ENCODE measurements at regions not wholly inside any gene's neighbourhood (a gene's known extent, or its start where the extent isn't known, plus 50 kb on each side); places are given as distances from the start of the nearest gene placed in this dataset.

DNA sequence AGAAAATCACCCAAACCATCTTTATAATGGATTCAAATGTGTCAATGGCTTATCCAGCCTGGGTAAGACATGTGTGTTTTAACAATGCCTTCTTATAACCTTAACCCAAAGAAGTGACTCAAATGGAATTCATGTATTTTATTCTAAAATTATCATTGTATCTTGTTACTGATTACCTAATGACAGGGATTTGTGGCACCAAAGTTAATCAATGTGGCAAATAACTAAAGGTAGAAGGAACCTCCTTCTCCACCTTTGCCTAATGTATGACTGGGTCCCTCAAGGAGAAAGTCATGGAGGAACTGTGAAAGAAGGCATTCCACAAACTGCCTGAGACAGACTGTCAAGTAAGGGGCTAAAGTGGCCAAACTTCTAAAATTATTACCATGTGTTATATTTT is 84.4 kb upstream of the ITGA1 start:
- intact Hi-C loops (cut with micrococcal nuclease), result loop anchor here (10.0 kb wide), 1 partner anchor 81 kb away; the partner anchor contains the start of genes ITGA1 and PELO
- DNase-seq, result no peak
- ATAC-seq, result no peak

DNA sequence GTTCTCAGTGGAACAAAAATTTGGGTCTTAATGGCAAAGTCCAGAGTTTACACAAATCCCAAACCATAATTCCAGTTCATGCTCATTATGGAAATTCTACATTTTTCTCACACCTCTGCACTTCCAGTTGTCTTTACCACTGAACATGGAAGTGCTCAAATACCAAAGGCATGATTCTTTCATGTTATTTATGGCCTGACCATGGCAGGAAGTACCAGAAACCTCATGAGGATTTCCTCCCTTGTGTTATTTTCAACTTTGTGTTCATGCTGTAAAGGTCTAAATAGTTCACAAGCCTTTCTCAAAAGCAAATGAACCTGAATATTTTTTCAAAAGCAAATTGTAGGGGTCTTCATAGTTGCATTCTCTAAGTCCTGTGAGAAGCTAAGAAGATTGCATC is 82.0 kb upstream of the ITGA1 start:
- ATAC-seq (no peak), DNase-seq (no peak)
- intact Hi-C loops (cut with micrococcal nuclease), result loop anchor here (10.0 kb wide), 1 partner anchor 79 kb away; the partner anchor contains the start of genes ITGA1 and PELO

DNA sequence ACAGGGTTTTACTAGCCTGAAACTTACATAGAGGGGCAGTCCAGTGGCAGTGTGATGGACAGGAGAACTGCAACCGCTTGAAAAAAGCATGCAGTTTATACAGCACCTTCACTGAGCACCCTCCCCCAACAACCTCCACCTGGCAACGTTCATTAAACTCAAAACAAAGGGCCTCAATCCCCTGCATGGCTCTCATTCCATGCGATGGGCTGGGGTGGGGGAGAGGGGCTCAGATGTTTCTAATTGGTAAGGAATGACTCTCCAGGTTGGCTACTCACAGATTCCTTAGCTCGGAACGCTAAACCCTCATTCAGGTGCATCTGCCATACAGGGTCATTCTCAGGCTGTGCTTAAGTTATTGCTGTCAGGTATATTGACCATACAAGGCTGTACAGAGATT is 80.9 kb upstream of the ITGA1 start:
- no peak for ATAC-seq
- intact Hi-C loops (cut with micrococcal nuclease), result loop anchor here (10.0 kb wide), 1 partner anchor 78 kb away; the partner anchor contains the start of genes ITGA1 and PELO
- no peak for DNase-seq

DNA sequence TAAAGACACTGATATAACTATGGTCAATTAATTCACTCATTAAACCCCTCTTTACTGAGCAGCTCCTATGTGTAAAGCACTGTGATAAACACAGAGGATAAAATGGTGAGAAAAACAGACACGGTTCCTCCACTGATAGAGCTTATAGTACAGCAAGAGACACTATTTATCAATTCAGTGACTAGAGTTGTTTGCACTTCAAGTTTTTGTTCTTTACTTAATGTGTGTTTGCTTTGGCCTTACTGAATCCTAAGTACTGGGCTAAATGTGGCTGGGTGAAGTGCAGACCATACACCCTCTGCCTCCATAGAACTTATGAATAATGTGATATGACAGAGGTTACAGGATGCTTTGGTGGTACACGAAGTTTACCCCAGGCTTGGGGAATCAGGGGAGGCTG is 80.1 kb upstream of the ITGA1 start:
- intact Hi-C loops (cut with micrococcal nuclease), result loop anchor here (10.0 kb wide), 1 partner anchor 77 kb away; the partner anchor contains the start of genes ITGA1 and PELO
- ATAC-seq (no peak), DNase-seq (no peak)

DNA sequence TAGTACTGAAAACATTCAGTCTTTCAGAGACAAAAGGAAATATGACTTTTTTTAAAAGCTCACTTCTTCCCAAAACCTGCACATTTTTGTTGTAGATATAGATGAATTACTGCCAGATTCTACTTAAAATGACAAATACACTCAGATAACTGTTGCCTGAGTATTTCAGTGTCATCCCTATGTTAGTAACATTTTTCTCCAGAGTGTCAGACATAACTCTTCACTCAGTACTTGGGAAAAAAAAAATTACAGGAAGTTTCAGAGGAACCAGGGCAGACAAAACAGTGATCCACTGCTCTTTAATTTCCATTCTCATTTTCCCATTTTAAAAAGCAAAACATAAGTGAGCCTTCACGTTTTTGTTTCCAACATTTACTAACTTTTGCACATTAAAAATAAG is 79.3 kb upstream of the ITGA1 start:
- ATAC-seq, result no peak
- intact Hi-C loops (cut with micrococcal nuclease), result loop anchor here (10.0 kb wide), 1 partner anchor 76 kb away; the partner anchor contains the start of genes ITGA1 and PELO
- DNase-seq, result no peak

DNA sequence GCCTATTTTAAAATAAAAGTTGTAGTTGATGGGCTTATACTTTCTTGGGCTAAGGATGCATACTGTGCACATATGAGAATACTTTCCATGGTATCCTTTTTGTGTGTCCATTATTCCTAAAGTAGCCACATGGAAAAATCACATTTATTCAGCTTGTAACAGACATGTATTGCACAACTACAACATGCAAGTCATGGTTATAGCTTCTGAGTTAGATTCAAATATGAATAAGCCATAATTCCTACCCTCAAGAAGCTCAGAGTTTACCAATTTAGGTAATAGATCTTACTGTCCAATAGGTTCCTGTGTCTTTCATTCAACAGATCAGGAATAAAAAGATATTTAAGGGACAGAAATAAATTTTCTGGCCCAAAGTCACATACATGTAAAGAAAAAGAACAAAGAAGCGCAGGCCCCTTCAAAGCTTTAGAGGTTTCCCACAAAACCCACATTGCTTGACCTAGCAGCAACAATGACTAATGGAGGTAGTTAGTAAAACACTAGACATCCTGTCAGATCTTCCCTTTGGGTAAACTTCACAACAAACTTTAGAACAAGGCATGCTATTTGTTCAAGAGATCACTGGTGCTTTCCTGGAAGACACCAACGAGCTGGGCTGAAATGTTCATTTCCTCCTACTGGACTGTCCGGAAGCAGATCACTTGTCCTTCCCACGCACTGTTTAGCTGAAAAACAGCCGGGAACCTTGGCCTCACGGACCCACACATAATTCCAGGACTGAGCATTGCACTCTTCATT is 78.4 kb upstream of the ITGA1 start:
- DNase-seq (no peak), ATAC-seq (peak; percentile 41)
- intact Hi-C loops (cut with micrococcal nuclease), result loop anchor here (10.0 kb wide), 1 partner anchor 75 kb away; the partner anchor contains the start of genes ITGA1 and PELO

DNA sequence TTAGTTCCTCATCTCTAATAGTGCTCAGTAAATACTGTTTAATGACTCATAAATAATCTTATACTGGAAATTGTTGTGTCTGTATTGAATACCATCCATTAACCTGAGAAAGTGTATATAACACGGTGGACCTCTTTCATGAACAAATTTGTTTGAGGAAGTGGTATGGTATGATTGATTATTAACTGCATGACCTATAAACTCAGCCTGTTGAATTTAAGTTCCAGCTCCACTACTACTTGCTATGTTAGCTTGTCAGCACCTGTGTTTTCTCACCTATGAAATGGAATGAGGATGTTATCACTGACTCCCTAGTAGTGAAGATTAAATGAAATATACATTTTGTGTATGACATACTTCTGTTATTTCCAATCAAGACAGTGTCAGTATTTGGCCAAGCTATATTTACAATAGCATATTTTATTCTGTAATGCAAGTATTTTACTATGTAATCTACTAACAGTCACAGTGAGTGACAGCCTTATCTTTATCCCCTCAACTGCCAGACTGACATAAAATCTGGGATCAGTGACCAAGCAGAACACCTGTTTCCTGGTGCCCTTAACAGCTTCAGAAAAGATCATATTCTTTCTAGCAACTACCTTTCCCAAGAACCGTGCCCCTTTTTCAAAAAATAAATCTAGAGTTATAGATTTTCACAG is 77.3 kb upstream of the ITGA1 start:
- ATAC-seq (no peak), DNase-seq (no peak)
- intact Hi-C loops (cut with micrococcal nuclease), result no loop called here

DNA sequence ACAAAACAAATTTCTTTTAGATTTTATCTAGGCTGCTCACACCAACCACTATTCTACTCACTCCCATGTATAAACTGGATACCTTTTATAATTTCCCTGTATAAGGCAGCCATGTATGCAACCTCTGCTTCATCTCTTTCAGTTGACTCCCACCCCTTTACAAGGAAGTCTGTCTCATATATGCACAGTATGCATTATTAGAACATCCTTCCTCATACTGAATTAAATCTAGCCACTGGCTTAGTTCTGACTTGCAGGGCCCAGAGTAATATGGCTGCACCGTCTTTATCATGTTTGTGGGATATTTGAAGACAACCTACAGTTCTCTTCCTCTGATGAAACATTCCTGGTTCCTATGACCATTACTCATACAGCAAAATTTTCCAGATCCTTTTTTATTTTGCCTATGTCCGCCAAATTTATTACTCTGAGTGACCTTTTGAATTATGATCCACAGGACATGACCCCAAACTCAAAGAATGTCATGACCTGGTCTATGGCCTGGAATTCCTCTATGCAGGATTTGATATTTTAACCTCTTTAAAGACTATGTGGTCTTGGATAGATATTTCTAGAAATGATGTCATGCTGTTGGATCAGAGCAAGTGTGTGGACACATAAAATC is 76.6 kb upstream of the ITGA1 start:
- ATAC-seq (no peak), DNase-seq (no peak)
- intact Hi-C loops (cut with micrococcal nuclease), result no loop called here

DNA sequence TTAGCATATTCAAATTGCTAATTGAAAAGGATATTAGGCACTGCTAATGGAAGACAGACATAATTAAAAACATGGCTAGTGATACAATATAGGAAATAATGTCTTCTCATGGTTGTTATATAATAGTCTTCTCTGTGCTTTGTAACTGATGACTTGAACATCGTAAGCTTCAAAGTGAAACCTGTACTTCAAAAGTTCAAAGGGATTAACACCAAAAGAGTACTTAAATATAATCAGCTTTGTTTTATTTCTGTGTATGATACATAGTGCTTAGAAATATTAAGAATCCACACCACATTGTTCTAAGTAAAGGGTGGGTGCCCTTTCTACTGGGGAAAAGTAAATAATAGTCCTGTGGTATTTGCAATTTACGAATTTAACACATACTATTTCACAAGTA is 75.4 kb upstream of the ITGA1 start:
- no peak for ATAC-seq
- intact Hi-C loops (cut with micrococcal nuclease), result no loop called here
- no peak for DNase-seq

DNA sequence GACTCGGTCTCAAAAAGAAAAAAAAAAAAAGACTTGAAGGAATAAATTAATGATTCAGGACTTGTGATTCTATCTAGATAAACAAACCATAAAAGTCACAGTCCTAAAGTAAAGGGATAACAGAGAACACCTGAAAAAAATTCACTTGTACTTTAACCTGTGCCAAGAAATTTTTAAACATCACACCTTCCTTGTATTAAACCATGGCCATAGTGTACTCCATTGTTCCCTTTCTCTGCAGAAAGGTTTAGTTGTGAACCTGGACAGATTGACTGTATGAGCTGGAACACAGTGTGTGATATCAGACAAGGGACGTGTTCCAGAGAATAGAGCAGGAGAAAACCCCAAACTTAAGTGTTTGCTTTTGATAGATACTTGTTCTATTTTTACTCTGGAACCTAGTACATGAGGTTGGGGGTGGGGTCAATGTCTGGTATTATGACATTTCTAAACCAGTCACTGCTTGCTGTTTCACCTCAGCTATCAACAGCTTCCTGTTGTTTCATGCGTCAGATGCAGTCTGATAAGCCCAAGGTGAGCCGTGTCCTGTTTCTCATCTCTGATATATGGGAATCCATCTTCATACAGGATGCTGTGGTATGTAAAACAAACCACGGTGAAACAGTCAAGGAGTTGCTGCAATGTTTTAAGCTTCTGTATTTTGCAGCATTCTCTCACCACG is 62.5 kb upstream of the ITGA1 start:
- intact Hi-C loops (cut with micrococcal nuclease), result no loop called here
- ATAC-seq (peak; percentile 45), DNase-seq (no peak)

DNA sequence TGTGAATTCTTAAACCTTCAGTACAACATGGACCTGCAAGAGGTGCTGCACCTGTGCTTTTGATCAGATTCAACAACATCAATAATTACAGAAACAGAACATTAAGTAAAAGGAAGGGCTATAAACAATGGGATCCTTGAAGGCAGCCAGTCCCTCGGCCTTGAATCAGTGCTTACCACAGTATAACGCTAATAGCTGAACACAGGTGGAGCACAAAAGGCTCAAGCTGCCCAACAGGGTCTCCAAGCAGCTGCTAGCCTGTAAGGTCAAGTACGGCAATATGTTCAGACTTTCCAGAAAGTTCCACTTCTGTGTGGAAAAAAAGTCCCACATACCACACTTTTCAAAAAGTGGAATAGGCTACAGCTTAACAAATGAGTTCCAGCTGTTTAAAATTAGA is 61.9 kb upstream of the ITGA1 start:
- ATAC-seq (peak; percentile 41), DNase-seq (no peak)
- intact Hi-C loops (cut with micrococcal nuclease), result no loop called here

DNA sequence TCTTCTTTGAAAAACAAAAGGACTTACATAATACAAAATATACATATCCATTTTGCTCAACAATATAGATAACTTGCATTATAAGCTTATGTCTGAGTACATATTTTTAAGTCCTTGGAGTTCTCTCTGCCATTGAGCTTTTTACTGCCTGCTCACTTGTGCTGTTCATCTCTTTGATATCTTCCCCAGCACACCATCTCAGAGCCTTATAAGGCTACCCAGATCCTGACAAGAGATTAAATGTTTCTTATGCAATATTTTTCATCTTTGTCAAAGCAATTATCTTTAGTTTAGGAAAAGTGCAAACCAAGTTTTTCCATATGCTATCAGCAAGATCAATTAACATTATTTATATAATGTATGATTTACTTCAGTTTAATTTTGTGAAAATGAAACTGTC is 60.7 kb upstream of the ITGA1 start:
- intact Hi-C loops (cut with micrococcal nuclease), result no loop called here
- DNase-seq, result no peak
- ATAC-seq, result no peak

DNA sequence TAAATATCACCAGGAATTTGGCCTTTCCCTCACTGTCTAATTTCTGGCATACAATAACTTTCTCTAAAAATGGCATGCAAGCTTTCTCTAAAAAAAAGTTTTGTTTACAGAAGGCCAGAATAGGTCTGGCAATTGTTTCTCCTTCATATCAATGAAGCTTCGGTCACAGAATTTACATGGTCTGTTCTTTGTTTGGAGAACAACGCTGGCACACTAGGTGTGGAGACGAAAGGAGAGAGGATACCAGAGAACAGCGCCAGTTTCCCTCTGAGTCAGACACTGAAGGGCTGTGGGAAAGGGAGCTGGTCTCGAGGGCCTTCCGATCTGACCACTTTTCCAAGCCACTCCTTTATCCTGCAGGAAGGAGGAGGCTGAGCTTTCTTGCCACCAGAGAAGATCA is 60.1 kb upstream of the ITGA1 start:
- no peak for DNase-seq
- intact Hi-C loops (cut with micrococcal nuclease), result no loop called here

DNA sequence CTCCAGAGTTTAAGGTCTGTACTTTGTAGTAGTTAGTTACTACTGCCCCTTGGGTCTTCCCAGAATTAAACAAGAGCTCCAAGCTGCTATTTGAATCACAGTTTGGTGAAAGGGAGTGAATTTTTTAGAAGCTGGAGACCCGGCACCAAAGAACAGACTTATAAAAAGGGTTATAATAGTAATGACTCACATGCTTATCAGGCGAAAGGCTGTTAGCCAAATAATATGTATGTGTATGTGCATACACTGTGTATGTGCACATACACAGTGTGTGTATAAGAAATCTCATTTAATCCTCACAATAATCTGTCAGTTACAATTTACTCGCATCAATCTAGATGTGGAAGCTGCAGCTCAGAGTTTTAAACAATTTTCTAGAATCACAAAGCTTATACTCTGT is 59.5 kb upstream of the ITGA1 start:
- no peak for ATAC-seq
- DNase-seq, result no peak
- intact Hi-C loops (cut with micrococcal nuclease), result no loop called here

More for the DNA sequence above, 60.1 kb upstream of the ITGA1 start:
- peak; percentile 86 for ATAC-seq

DNA sequence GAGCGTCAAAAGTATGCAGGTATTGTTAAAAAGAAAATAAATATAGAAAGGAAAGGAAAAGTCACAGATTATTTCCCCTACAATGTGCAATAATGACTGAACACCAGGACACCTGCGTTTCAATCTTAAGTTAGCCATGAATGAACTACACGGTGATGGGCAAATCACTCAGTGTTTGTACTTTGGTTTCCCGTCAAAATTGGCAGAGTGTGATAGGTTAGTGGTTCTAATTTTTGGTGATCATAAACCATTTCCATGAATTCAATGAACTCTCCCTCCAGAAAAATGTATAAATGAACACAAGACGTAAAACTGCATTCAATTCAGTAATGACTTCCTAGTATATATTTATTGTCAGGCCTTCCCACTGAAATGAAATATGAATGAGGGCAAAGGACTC is 59.0 kb upstream of the ITGA1 start:
- intact Hi-C loops (cut with micrococcal nuclease), result no loop called here
- ATAC-seq (no peak), DNase-seq (no peak)

DNA sequence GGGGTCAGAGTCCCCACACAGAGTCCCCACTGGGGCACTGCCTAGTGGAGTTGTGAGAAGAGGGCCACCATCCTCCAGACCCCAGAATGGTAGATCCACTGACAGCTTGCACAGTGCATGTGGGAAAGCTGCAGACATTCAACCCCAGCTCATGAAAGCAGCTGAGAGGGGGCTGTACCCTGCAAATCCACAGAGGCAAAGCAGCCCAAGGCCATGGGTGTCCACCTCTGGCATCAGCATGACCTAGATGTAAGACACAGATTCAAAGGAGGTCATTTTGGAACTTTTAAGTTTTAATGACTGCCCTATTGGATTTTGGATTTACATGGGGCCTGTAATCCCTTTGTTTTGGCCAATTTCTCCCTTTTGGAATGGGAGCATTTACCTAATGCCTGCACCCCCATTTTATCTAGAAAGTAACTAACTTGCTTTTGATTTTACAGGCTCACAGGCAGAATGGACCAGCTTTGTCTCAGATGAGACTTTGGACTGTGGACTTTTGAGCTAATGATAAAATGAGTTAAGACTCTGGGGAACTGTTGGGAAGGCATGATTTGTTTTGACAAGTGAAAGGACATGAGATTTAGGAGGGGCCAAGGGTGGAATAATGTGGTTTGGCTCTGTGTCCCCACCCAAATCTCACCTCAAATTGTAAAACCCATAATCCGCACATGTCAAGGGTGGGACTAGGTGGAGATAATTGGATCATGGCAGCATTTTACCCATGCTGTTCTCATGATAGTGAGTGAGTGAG is 56.3 kb upstream of the ITGA1 start:
- DNase-seq (no peak), ATAC-seq (no peak)
- intact Hi-C loops (cut with micrococcal nuclease), result no loop called here

DNA sequence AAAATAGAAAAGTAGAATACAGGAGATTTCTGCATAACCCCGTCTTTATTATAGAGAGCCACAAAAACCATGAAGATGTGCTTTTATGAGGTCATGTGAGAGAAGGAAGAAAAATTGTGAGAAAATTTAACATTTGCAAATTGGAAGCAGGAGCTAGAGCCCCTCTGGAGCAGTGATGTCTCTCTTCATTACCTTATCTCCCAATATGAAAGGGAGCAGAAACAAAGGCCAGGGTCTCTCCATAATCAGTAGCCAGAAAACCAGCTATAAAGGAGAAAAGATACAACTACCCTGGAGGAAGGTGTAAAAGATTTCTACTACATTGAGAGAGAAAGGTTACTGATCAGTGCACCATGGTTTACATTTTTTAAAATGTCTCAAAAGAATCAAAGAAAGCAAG is 53.2 kb upstream of the ITGA1 start:
- intact Hi-C loops (cut with micrococcal nuclease), result no loop called here
- ATAC-seq, result no peak

DNA sequence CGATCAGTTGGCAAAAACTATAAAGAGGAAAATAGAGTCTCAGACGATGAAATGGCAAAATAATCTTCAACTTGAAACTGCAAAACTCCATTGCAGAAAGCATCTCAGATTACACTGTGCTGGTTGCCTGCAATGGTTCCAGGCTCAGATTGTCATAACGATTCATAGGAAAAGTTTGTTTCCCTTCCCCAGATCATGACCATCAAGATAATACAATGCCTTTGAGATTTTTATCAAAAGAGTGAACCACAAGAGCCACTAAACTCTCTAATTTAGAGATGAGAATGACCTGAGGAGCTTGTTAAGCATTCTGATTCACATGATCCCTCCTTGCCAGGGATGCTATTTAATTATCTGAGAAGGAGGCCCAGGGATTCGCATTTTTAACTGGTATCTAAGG is 52.6 kb upstream of the ITGA1 start:
- no peak for ATAC-seq
- intact Hi-C loops (cut with micrococcal nuclease), result no loop called here
- DNase-seq, result no peak

More for the DNA sequence above, 53.2 kb upstream of the ITGA1 start:
- DNase-seq, result no peak

Data from left ventricle myocardium superior (tissue), 1 donor.